ENCODE measurements at regions not wholly inside any gene's neighbourhood (a gene's known extent, or its start where the extent isn't known, plus 50 kb on each side); places are given as distances from the start of the nearest gene placed in this dataset.

DNA sequence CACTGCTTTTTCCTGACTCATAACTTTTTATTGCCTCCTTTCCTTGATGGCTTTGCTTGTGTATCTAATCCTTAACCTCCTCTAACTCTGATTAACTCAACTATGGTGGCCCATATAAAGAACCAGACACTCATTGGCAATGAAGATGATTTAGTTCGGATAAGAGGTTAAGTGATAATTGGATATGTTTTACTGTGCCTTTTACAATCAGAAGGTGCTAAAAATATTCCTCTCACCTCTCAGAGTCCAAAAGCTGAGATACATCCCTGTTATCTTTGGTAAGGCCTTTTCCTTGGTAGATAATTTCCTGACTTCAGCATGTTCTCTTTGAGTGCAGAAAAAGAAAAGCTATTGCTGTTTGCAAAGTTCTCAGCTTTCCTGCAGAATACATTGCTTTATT, 367.7 kb downstream of the SLC16A7 start:
- Histone ChIP-seq H3K27me3 (ENCODE audit: control insufficient read depth in 2 of 2, insufficient read depth in 2 of 2, low read length in 2 of 2) (no peaks in the 10 kb centered on the region), H4K20me1 (ENCODE audit: insufficient read depth, low read length) (no peaks in the 10 kb centered on the region), H3K9me3 (replicated peaks in 1 of 2; ENCODE audit: control insufficient read depth in 1 of 2, insufficient read depth in 1 of 2, low read length in 2 of 2) (peaks cover 0 to 7% of the 10 kb centered on the region in 2 donors), H3K79me2 (ENCODE audit: insufficient read depth, low read length) (no peaks in the 10 kb centered on the region), H3K4me1 (ENCODE audit: control insufficient read depth in 1 of 2, insufficient read depth in 2 of 2, low read length in 2 of 2) (no peaks in the 10 kb centered on the region), H2AFZ (ENCODE audit: insufficient read depth, low read depth, low read length, poor library complexity, severe bottlenecking) (no peak overlapping the region), H3K4me3 (replicated peaks in 1 of 3; ENCODE audit: low read depth in 2 of 3, low read length in 3 of 3) (no peak overlapping the region), H3K27ac (ENCODE audit: low read depth in 1 of 2, low read length in 2 of 2) (no peak overlapping the region), H3K9ac (ENCODE audit: insufficient read depth, low read length, poor library complexity, severe bottlenecking) (no peak overlapping the region), H3K4me2 (replicated peaks; ENCODE audit: extremely low read depth, low read length, poor library complexity, severe bottlenecking) (no peak overlapping the region), H3K36me3 (replicated peaks in 1 of 2; ENCODE audit: control insufficient read depth in 1 of 2, insufficient read depth in 2 of 2, low read length in 2 of 2) (no peaks in the 10 kb centered on the region)
- TF ChIP-seq, protein P1, sequence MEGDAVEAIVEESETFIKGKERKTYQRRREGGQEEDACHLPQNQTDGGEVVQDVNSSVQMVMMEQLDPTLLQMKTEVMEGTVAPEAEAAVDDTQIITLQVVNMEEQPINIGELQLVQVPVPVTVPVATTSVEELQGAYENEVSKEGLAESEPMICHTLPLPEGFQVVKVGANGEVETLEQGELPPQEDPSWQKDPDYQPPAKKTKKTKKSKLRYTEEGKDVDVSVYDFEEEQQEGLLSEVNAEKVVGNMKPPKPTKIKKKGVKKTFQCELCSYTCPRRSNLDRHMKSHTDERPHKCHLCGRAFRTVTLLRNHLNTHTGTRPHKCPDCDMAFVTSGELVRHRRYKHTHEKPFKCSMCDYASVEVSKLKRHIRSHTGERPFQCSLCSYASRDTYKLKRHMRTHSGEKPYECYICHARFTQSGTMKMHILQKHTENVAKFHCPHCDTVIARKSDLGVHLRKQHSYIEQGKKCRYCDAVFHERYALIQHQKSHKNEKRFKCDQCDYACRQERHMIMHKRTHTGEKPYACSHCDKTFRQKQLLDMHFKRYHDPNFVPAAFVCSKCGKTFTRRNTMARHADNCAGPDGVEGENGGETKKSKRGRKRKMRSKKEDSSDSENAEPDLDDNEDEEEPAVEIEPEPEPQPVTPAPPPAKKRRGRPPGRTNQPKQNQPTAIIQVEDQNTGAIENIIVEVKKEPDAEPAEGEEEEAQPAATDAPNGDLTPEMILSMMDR (IDR thresholded peaks at IDR 0.05): no peak
- Mint-ChIP-seq H3K27me3 (ENCODE audit: low read depth in 3 of 3) (peaks cover 0 to 2% (median 0%) of the 10 kb centered on the region in 3 donors), H3K4me3 (no peak overlapping the region), H3K27ac (no peak overlapping the region), H3K9me3 (peaks cover 1 to 13% (median 4%) of the 10 kb centered on the region in 7 donors), H3K36me3 (no peaks in the 10 kb centered on the region), H3K4me1 (no peaks in the 10 kb centered on the region)
- no peak for DNase-seq
- intact Hi-C loops (cut with micrococcal nuclease): no loop called here
- WGBS (ENCODE audit: insufficient coverage): no CpG with 5 or more reads among the region's 1 CpG

DNA sequence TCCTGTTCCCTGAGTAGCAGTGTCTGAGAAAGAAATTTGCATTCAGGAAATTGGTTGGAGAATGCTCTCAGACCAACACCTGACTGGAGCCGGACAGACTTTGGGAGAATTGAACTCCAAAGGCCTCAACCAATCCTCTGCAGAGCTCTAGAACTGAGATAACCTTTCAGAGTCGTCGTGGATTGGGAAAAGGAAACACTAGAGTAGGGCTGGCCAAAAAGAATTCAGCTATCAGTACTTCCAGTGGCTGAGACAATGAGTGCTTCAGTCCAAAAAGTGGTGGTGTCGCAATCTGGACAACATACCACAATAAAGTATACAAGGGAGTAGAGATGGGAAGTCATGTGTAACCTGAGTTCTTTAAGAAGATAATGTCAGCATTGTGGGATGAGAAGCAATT, 377.1 kb downstream of the SLC16A7 start:
- Mint-ChIP-seq H3K4me3 (no peak overlapping the region), H3K27me3 (ENCODE audit: low read depth in 3 of 3) (peaks cover 0 to 1% (median 0%) of the 10 kb centered on the region in 3 donors), H3K4me1 (no peaks in the 10 kb centered on the region), H3K9me3 (peaks cover 0 to 5% (median 3%) of the 10 kb centered on the region in 7 donors), H3K27ac (no peak overlapping the region), H3K36me3 (peaks cover 0 to 2% of the 10 kb centered on the region in 2 donors)
- Histone ChIP-seq H3K27ac (ENCODE audit: low read depth in 1 of 2, low read length in 2 of 2) (no peak overlapping the region), H3K4me3 (replicated peaks in 1 of 3; ENCODE audit: low read depth in 2 of 3, low read length in 3 of 3) (no peak overlapping the region), H3K4me1 (ENCODE audit: control insufficient read depth in 1 of 2, insufficient read depth in 2 of 2, low read length in 2 of 2) (no peaks in the 10 kb centered on the region), H3K9me3 (replicated peaks in 1 of 2; ENCODE audit: control insufficient read depth in 1 of 2, insufficient read depth in 1 of 2, low read length in 2 of 2) (no peaks in the 10 kb centered on the region), H4K20me1 (ENCODE audit: insufficient read depth, low read length) (no peaks in the 10 kb centered on the region), H3K79me2 (ENCODE audit: insufficient read depth, low read length) (no peaks in the 10 kb centered on the region), H3K4me2 (replicated peaks; ENCODE audit: extremely low read depth, low read length, poor library complexity, severe bottlenecking) (no peak overlapping the region), H2AFZ (ENCODE audit: insufficient read depth, low read depth, low read length, poor library complexity, severe bottlenecking) (no peak overlapping the region), H3K9ac (ENCODE audit: insufficient read depth, low read length, poor library complexity, severe bottlenecking) (no peak overlapping the region), H3K27me3 (ENCODE audit: control insufficient read depth in 2 of 2, insufficient read depth in 2 of 2, low read length in 2 of 2) (no peaks in the 10 kb centered on the region), H3K36me3 (replicated peaks in 1 of 2; ENCODE audit: control insufficient read depth in 1 of 2, insufficient read depth in 2 of 2, low read length in 2 of 2) (no peaks in the 10 kb centered on the region)
- intact Hi-C loops (cut with micrococcal nuclease): no loop called here
- WGBS (ENCODE audit: insufficient coverage): 86% methylated on average over 3 of the region's 4 CpGs
- no peak for DNase-seq
- TF ChIP-seq, protein P1 (IDR thresholded peaks at IDR 0.05): no peak

All from CD14-positive monocyte (primary cell).